Heart left ventricle (tissue), 16 donors: ENCODE measurements at regions not wholly inside any gene's neighbourhood (a gene's known extent, or its start where the extent isn't known, plus 50 kb on each side); places are given as distances from the start of the nearest gene placed in this dataset.

Experiments
- ATAC-seq, 4 donors: fragments of 200-7000 bp; cut with Tn5 transposase; one replicate each; pipeline ENCODE4 v1.9.1; 2020 to 2022; ENCODE audit warnings: moderate library complexity in 4 of 4, mild to moderate bottlenecking in 3 of 4, moderate number of reproducible peaks in 1 of 4
- DNase-seq, 5 donors: peaks; one replicate each; pipeline ENCODE4 v3.0.0-alpha.2; 2020
- H3K27ac ChIP-seq, 12 donors: fragments of 200-600 bp; sonication (generic) in 4 of 12; one replicate each; pipeline versions ENCODE4 v1.5.0 to v1.8.0; 2016 to 2022; ENCODE audit warnings: mild to moderate bottlenecking in 2 of 12
- H3K27me3 ChIP-seq, 9 donors: fragments of 200-600 bp; sonication (generic) in 2 of 9; one replicate each; pipeline versions ENCODE4 v1.5.1 to v1.8.0; 2016 to 2022; ENCODE audit warnings: mild to moderate bottlenecking in 3 of 9
- H3K36me3 ChIP-seq, 9 donors: fragments of 200-600 bp; sonication (generic) in 2 of 9; one replicate each; pipeline versions ENCODE4 v1.5.0 to v1.8.0; 2018 to 2022; ENCODE audit warnings: mild to moderate bottlenecking in 2 of 9
- H3K4me1 ChIP-seq, 12 donors: fragments of 200-600 bp; sonication (generic) in 4 of 12; one replicate each; pipeline versions ENCODE4 v1.5.0 to v1.8.0; 2016 to 2022; ENCODE audit warnings: mild to moderate bottlenecking in 3 of 12
- H3K4me3 ChIP-seq, 12 donors: fragments of 200-600 bp; sonication (generic) in 4 of 12; one replicate each; pipeline versions ENCODE4 v1.5.0 to v1.8.0; 2017 to 2022; ENCODE audit warnings: mild to moderate bottlenecking in 9 of 12, moderate library complexity in 4 of 12
- H3K9me3 ChIP-seq, 12 donors: fragments of 200-600 bp; sonication (generic) in 4 of 12; one replicate each; pipeline versions ENCODE4 v1.5.0 to v1.8.0; 2016 to 2022; ENCODE audit warnings: mild to moderate bottlenecking in 1 of 12
- CTCF ChIP-seq, 12 donors: fragments of 200-600 bp; sonication (generic) in 4 of 12; IDR thresholded peaks; one replicate each; pipeline versions ENCODE4 v1.5.0 to v1.8.0; 2018 to 2022; ENCODE audit warnings: antibody characterized with exemption in 12 of 12, mild to moderate bottlenecking in 5 of 12
- POLR2A ChIP-seq, 2 donors: fragments of 450-650 bp; IDR thresholded peaks; one replicate each; pipeline ENCODE4 v1.6.1; 2017; ENCODE audit warnings: antibody characterized with exemption in 2 of 2, mild to moderate bottlenecking in 2 of 2, moderate library complexity in 2 of 2
- WGBS, 4 donors: extraction: QIAGEN DNeasy Blood & Tissue Kit in 2 of 4; methylation state at CpG; one replicate each; pipeline versions ENCODE4 v1.1.5 to v1.1.7; 2013 to 2018; 5-methylcytosine and 5-hydroxymethylcytosine counted together
- intact Hi-C, 10 donors: fragments of 100-400 bp; cut with DNase I; formaldehyde crosslinking; loops; one replicate each; pipeline versions ENCODE4 v1.11.1 to v1.14.2; 2022
- donor health status: ischemic (EF 13 %, LVEDD 7.1; RV severe dilation, severe dysfunction).
- donor health status: healthy with polysubstance abuse.
- donor health status: DM: no; HTN: yes; CAD: no.
- donor health status: DM: no; HTN: no; CAD: no.
- donor health status: ischemic (EF 25% LVEDD 6.9; RV normal size, moderate dysfunction).
- donor health status: ischemic (EF 25% LVEDD 5.7; RV mildly dilated, moderate dysfunction).
- donor health status: healthy.
- donor health status: DM: yes; HTN: yes; CAD: no.
- donor health status: ischemic (EF 35%, LVEDD 5.7; RV mildly dilated, moderate dysfunction).
- donor health status: nonischemic (EF 11% LVEDD 7.7; RV severe dilation, severe dysfunction).
- donor health status: DM: yes; HTN: yes; CAD: no.
- donor health status: PGD.
- donor health status: ischemic (EF 29% LVEDD 5.4; RV normal size, mild dysfunction).
- donor health status: nonischemic (EF 23%, LVEDD 6.1; RV moderate dilation, normal function).

DNA sequence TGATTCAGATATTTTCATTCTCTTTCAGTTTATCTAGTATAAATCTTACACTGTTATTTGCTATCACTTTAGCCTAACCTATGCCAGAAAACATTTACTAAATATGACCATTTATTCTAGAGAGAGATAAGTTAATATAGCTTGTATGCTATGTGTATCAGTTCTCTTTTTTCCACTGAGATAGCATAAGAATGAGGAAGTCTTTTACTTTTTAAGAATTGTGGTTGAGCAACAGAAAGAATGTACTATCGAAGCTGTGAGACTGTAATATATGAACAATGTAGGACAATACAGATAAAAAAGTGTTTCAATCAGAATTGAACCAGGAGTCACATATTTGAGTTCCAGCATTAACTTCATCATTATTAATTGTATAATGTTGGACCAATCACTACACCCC is 479.9 kb upstream of the PLXNA2 start:
- 71 to 93% (median 73%) methylated on average over 1 of the region's 1 CpG for WGBS, 4 donors
- DNase-seq (no peak), ATAC-seq (no peak)
- Histone ChIP-seq H3K4me3 (no peak overlapping the region), H3K27me3 (no peaks in the 10 kb centered on the region), H3K9me3 (peaks cover 0 to 36% (median 19%) of the 10 kb centered on the region in 12 donors), H3K4me1 (no peaks in the 10 kb centered on the region), H3K27ac (no peak overlapping the region), H3K36me3 (no peaks in the 10 kb centered on the region)
- TF ChIP-seq CTCF (IDR thresholded peaks at IDR 0.05) (no peak), POLR2A (IDR thresholded peaks at IDR 0.05) (no peak)
- intact Hi-C loops, result no loop called here

- H3K9me3 ChIP-seq, result peaks cover 0 to 5% (median under 1%) of the 10 kb centered on the region in 12 donors
- WGBS, 4 donors, result 95 to 100% (median 98%) methylated on average over 1 of the region's 1 CpG
- H3K27ac ChIP-seq, result no peak overlapping the region
- TF ChIP-seq POLR2A (IDR thresholded peaks at IDR 0.05), result no peak
- no peak for TF ChIP-seq CTCF (IDR thresholded peaks at IDR 0.05)
- no peak for ATAC-seq
- no peak overlapping the region for H3K4me3 ChIP-seq
- no peaks in the 10 kb centered on the region for H3K36me3 ChIP-seq
- intact Hi-C loops, result no loop called here
- peaks cover 0 to 6% (median 0%) of the 10 kb centered on the region in 12 donors for H3K4me1 ChIP-seq
- no peaks in the 10 kb centered on the region for H3K27me3 ChIP-seq
- DNase-seq, result no peak
These were observed 484.6 kb upstream of the PLXNA2 start for GRCh38 chr1:208728815-208729214.

GRCh38 chr1:208731981-208732821 is 488.0 kb upstream of the PLXNA2 start:
- Histone ChIP-seq H3K27ac (peak overlapping the region in 1 of 12 donors; percentile 8), H3K4me3 (peak overlapping the region in 9 of 12 donors; percentile 1 to 44 (median 27)), H3K27me3 (no peaks in the 10 kb centered on the region), H3K9me3 (no peaks in the 10 kb centered on the region), H3K4me1 (peaks cover 0 to 6% (median 0%) of the 10 kb centered on the region in 12 donors), H3K36me3 (no peaks in the 10 kb centered on the region)
- intact Hi-C loops, result no loop called here
- TF ChIP-seq POLR2A (IDR thresholded peaks at IDR 0.05) (no peak), CTCF (IDR thresholded peaks at IDR 0.05) (no peak)
- WGBS, 4 donors, result 30 to 38% (median 34%) methylated on average over 4 of the region's 4 CpGs
- no peak for ATAC-seq
- DNase-seq, result no peak

GRCh38 chr1:208737161-208737560 is 493.0 kb upstream of the PLXNA2 start:
- intact Hi-C loops, result no loop called here
- H3K36me3 ChIP-seq, result no peaks in the 10 kb centered on the region
- H3K27ac ChIP-seq, result no peak overlapping the region
- H3K9me3 ChIP-seq, result peaks cover 0 to 5% (median 0%) of the 10 kb centered on the region in 12 donors
- ATAC-seq, result no peak
- H3K4me3 ChIP-seq, result no peak overlapping the region
- WGBS, 4 donors, result 57 to 78% (median 69%) methylated on average over 4 of the region's 4 CpGs
- no peak for TF ChIP-seq CTCF (IDR thresholded peaks at IDR 0.05)
- TF ChIP-seq POLR2A (IDR thresholded peaks at IDR 0.05), result no peak
- DNase-seq, result no peak
- no peaks in the 10 kb centered on the region for H3K27me3 ChIP-seq
- peaks cover 0 to 6% (median 0%) of the 10 kb centered on the region in 12 donors for H3K4me1 ChIP-seq
